HG02642 (cell line): ENCODE measurements at regions not wholly inside any gene's neighbourhood (a gene's known extent, or its start where the extent isn't known, plus 50 kb on each side); places are given as distances from the start of the nearest gene placed in this dataset.
"Not testable (repeated sequence)": the region's sequence is repeated elsewhere in the genome, so short reads cannot be mapped to it uniquely, and the experiment has no call there.

Experiments used
- ATAC-seq: cut with Tn5 transposase; IDR thresholded peaks from one replicate; pipeline ENCODE4 v1.9.1; 2021; ENCODE audit warnings: mild to moderate bottlenecking; ENCODE audit not compliant: unreplicated experiment, poor library complexity

DNA sequence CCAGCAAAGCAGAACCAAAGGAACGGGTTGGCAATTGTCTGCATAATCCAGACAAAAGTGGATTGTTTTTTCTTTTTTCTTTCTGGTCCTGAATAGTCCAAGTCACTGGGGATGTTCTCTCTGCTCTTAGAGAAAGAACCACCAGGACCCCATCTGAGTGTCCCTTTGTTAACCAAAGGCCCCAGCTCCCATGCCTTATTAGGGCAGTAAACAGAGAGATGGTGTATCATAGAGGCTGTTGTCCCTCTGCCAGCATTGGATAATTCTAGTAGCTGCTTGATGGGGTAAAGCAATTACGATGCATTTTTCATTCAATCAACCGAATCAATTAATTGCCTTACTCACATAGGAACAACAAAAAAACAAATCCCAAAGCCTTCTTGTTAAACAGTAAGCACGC, 213.0 kb downstream of the BUB3 start:
- ATAC-seq, result no peak

DNA sequence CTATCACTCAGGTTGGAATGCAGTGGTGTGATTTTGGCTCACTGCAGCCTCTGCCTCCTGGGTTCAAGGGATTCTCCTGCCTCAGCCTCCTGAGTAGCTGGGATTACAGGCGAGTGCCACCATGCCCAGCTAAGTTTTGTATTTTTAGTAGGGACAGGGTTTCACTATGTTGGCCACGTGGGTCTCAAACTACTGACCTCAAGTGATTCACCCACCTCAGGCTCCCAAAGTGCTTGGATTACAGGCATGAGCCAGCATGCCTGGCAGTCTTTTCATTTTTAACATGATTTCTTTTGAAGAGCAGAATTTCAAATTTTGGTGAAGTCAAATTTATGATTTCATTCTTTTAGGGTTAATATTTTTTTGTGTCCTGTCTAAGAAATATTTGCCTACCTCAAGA, 217.4 kb downstream of the BUB3 start:
- not testable (repeated sequence) for ATAC-seq

DNA sequence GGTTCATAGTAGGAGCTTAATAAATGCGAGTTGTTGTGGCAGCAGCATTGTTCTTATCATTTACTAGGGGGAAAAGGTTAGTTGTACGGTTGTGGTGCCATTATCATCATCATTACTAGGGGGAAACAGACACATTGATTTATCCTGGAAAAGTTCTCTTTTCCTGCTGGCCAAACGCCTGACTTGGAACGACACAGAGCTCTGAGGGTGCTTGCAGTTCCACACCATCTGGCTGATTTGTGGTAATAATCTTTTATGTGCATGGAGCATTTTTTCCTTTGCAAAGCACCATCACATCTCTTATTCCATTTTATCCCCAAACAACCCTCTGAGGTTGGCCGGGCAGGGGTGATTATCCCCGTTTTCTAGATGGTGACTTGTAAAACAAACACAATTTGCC, 219.4 kb downstream of the BUB3 start:
- no peak for ATAC-seq

DNA sequence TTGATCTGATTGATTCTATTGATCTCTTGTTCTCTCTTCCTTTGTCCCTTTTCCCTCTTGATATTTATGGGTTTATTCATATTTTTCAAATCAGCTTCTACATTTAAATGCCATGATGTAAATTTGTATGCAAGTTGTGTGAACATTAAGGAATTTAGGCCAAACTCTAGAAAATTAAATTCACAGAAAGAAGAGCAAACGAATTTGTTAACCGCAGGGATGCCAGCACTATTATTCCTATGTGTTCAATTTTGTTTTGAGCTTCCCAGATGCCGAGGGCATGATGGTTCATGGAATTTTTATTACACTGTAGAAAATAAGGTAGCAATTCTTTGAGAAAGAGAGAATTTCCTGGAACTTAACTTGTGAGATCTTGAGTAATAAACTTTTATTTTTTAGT, 220.9 kb downstream of the BUB3 start:
- no peak for ATAC-seq

DNA sequence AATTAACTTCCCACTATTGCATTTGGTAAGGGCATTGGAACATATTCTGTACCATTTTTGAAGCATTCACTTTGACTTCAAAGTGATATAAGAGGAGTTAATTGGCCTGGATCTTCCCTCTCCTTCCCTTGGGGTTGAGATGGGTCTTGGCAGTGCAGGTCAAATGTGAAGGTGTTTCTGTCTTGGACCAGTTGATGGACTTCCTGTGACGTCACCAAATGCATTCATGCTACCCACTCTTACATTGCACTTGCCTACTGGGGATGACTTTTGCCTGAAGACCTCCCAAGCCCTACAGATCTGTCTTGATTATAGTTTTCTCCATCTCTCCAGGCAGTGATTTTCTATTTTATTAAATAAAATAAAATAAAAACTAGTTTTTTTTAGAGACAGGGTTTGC, 221.5 kb downstream of the BUB3 start:
- no peak for ATAC-seq

DNA sequence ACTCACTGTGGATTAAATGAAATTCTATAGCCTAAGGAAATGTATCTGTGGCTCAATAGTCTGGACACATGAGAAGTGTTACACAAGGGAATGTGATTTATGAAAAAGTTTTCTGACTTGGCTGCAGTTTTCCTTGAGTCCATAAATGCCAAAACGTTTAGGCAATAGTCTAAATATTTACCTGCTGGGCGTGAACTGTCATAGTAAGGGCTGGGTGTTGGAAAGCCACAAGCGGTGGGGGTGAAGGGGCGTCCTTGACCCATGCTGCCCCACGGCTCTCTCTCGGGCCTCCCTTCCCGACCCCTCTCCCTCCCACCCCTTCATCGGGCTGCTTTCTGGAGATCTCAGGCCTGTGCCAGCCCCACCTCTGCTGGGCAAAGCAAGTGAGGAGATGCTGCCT, 223.7 kb downstream of the BUB3 start:
- ATAC-seq, result no peak

DNA sequence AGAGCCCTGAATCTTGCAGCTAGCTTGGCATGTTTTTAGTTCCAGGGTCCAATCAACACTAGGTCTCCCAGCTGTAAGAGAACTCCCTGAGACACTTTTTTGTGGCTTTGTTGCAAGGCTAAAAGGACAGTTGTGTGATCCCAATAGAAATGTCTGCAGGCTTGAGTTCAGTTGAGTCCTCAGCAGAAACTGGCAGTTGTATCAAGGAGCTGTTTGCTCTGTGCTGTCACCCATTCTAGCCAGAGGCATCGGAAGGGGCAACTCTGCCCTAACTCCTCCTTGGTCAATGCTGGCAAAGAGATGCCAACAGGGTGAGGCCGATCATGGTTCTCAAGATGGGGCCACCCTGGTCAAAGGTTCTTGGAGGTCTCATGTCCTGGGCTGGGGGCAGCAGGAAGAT, 224.1 kb downstream of the BUB3 start:
- ATAC-seq, result no peak

DNA sequence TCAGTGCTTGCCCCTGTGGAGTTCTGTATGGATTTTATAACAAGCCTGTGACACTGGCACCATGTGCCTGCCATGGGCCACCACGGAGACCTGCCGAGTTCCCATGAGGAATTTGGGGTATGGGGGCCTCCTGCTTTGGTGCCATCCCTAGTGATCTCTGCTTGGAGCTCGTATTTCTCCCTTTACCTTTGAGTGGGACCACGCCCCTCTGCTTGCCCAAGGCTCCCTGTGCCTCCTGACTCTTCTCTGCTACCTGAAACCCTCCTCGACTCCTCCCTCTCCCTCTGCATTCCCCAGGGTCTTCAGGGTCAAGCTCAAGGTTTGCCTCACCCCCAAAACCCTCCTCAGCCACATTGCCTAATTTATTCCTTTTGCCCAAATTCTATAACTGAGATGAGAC, 225.0 kb downstream of the BUB3 start:
- no peak for ATAC-seq

DNA sequence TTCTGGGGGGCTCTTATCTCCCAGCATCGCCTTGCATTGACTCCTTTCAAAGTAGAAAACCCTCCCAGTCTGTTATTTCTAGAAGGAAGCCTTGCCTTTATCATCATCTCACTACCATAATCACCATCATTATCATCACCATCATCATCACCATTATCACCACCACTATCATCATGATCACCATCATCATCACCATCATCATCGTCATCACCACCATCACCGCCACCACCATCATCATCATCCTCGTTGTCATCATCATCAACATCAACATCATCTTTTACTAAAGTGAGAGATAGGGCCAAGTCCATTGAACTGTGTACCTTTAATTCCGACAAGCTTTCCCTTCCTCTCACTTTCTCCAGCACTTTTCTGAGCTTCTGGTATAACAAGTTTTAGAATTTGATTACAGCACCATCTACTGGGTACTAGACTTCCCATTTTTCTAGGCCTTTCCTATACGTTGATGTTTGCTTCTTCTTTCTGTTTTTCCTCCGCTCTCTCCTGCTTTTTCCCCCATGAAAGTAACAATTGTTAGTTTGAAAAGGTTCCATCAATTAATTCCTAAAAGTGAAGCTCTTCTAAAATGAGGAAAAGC, 226.4 kb downstream of the BUB3 start:
- no peak for ATAC-seq

DNA sequence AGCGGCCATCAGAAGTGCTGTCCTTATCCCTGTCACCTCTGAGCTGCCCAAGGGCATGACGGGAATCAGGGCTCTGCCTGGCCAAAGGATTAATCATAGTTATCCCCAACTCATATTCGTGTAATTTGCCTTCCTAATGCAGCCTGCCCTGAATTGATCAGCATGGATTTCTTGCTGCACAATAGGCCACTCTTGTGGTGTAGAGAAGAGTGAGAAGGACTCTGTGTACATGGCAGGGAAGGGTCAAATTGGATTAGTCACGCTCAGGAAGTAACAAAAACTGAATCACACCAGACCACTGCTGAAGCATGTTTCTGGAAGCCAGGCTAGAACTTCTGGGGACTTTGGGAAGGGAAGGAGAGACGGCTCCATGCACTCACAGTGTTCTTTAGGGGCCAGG, 227.0 kb downstream of the BUB3 start:
- ATAC-seq, result no peak

DNA sequence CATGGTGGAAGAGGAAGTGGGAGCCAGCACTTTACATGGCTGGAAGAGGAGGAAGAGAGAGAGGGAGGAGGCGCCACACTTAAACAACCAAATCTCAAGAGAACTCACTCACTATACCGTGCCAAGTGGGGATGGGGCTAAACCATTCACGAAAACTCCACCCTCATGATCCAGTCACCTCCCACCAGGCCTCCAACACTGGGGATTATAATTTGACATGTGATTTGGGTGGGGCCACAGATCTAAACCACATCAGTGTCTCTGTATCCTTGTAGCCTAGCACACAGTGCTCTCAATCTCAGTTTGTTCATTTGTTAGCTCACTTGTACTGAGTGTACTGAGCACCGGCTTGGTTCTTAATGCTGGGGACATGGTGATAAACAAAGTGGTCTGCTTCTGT, 228.3 kb downstream of the BUB3 start:
- ATAC-seq, result no peak

DNA sequence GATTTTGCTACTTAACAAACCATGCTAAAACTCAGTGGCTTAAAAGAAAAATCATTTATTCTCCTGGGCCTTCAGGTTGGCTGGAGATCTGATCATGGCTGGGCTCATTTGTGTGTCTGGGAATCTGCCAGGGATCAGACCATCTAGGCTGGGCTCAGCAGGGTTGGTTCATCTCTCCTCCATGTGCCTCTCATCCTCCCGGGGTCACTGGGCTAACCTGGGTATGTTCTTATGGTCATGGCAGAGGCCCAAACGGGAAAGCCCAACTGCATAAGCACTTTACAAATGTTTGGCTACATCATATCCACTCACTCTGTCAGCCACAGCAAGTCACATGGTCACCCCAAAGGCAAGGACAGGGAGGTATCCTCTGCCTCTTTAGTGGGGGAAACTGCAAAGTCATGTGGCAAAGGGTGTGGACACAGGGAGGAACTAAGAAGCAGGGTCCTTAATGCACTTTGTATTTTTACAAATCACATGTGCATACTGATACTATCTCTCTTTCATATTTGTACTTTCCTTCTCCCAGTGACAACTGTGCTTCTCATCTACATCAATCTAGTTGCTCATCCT, 231.4 kb downstream of the BUB3 start:
- ATAC-seq, result no peak

DNA sequence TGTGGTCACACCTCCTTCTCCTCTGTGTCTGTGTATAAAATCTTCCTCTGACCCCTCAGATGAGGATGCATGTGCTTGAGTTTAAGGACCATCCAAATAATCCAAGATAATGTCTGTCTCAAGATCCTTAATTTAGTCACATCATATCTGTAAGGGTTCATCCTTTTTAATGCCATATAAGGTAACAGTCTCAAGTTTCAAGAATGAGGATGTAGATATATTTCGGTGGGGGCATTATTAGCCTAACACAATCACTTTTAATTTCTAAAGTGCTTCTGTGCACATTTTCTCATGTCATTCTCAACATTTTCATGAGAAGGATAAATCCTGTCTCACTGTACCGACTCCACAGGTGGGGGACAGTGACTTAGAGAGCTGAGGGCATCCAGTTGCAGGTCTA, 235.3 kb downstream of the BUB3 start:
- ATAC-seq, result no peak

DNA sequence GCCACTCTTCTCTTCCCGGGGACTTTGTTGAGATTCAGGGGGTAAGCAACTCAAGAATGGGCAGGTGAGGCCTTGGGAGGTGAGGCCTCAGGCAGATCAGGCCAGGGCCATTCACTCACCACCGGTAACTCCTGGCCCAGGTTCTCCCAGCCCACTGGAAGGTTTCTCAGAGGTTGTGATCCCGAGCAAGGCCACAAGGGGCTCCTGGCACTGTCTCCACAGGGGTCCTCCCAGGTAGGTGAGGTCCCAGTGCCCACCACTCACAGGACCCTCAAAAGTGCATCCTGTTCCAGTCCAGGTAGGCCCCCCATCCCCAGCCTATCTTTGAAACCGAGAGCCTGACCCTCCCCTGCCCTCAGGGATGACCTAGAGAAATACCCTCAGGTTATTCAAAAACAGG, 236.1 kb downstream of the BUB3 start:
- ATAC-seq, result no peak

DNA sequence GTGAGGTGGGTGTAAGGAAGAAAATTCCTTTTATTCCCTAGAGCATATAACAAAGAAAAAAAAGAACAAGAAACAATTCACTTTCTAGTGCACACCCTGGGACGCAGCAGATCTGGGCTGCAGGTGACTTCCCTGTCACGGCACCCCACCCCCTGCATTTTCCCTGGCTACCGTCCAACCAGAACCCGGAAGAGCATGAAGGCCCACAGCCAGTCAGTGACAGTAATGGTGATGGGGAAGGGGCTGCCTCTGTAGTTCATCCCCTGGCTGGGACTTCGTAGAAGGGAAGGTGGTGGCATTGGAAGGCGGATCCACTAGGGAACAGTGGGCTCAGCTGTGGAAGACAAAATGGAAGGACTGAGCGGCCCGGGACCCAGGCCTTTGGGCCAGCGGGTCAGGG, 236.7 kb downstream of the BUB3 start:
- no peak for ATAC-seq

DNA sequence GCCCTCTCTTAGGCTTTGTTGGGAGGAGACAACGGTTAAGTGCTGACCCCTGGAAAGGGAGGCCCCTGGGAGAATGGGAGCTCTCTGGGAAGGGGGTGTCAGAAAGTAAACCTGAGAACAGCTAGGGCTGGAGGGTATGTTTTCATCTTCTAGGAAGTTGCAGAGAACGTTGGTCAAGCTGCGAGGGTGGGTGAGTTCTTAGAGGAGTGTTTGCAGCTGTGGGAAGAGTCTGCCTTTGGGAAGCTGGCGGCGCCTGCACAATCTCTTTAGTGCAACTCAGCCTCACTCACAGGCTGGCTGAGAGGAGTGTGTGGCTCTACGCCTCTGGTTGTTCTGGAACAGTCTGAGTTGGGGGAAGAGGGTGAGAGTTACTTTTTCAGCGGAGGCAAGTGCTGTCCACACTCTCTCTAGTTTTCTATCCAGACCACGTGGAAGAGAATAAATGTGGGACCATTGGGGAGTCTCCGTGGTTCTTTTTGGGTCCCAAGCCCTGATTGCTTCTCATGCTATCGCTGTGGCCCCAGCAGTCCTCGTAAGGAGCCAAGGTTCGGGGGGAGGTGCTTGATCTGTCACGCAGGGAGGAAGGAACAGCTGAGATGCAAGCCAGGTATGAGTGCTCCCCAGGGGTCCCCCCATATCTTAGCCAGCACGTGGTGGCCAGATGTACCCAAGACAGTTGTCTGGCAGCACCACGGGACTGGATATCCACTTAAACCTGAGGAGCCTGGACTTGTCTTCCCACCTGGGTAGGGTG, 237.2 kb downstream of the BUB3 start:
- ATAC-seq, result peak; percentile 34

DNA sequence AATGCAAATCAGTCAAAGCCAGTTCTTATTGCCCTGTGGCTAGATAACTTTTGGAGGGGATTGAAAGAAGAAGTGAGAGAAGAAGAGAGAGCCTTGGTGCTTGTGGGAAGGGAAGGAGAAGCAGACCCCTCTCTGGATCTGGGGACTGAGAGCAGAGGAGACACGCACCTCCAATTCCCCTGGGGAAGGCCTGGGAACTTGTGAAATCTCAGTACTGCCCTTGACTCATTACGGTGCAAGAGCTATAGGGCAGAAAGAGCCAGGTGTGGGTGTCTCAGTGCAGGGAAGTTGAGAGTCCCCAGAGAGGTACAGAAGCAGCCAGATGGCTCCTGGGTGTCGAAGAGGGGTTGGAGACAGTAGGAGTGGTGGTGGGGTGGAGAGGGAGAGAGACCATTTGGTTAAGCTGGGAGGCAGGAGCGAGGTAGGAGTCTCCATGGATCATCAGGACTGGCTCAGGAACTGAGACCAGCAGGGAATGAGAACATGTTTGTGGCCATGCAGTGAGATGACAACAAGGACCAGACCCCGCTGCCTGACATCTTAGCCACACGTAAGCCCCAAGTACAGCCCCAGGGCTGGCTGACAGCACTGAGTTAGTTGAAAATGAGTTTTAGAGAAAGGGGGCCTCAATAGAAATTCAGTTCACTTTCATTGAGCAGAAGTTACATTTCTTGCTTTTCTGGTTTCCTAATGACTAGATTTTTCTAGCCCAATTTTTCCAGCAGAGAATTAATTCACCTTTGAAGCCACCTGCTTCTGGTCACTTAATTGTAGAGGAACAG, 238.2 kb downstream of the BUB3 start:
- peak; percentile 91 for ATAC-seq

DNA sequence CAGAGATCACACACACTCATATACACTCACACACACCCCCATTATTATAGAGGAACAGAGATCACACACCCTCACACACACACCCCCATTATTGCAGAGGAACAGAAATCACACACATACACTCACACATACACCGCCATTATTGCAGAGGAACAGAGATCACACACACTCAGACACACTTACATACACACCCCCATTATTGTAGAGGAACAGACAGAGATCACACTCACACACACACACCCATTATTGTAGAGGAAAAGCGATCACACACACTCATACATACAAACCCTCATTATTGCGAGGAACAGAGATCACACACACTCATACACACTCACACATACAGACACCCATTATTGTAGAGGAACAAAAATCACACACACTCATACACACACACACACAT, 239.0 kb downstream of the BUB3 start:
- no peak for ATAC-seq

DNA sequence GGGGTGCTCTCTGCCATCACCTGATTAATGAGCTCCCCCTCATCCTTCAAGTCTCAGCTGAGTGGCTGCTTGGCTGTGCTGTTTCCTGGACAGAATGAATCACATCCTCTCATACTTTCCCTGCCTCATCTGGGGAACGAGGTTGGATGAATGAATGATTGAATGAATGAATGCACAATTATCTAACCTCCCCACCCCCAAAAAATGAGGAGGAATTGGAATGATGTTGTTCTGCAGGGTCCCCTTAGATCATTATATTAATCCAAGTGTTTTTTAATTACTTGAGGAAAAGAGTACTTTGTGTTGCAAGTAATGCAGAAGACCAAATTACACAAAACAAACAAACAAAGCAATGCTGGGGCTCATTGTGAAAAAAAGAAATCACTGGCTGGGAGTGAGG, 240.2 kb downstream of the BUB3 start:
- ATAC-seq, result no peak

DNA sequence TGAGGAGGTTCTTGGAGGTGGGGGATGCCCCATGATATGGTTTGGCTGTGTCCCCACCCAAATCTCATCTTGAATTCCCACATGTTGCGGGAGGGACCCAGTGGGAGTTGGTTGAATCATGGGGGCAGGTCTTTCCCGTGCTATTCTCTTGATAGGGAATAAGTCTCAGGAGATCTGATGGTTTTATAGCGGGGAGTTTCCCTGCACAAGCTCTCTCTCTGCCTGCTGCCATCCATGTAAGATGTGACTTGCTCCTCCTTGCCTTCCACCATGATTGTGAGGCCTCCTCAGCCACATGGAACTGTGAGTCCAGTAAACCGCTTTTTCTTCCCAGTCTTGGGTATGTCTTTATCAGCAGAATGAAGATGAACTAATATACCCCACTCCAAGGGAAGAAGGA, 241.0 kb downstream of the BUB3 start:
- ATAC-seq, result not testable (repeated sequence)

DNA sequence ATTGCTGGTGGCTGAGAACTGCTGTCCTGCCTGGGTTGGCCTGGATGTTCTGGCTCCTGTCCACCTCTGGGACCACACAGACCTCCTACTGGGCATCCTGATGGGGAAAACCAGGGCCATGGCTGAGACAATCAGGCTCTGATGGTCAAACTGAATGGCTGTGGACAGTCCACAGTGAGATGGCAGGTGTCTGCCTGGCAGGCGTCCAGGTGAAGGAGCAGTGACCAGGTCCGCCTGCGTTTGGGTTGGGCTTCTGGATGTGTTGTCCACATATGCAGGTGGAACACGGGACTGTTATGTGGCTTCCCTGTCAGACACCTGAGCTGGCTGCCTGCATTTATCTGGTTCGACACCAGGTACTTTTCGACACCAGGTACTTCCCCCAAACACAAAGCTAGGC, 241.7 kb downstream of the BUB3 start:
- ATAC-seq, result no peak
